Cardiac fibroblast (primary cell): ENCODE measurements at regions not wholly inside any gene's neighbourhood (a gene's known extent, or its start where the extent isn't known, plus 50 kb on each side); places are given as distances from the start of the nearest gene placed in this dataset.
"Not testable (repeated sequence)": the region's sequence is repeated elsewhere in the genome, so short reads cannot be mapped to it uniquely, and the experiment has no call there.

ENCODE experiments used
- DNase-seq, 2 donors: peaks; one replicate each; pipeline versions ENCODE4 v3.0.0 to v3.0.0-alpha.2; 2010; ENCODE audit warnings: low read depth in 2 of 2
- H3K4me3 ChIP-seq, 2 donors: replicated peaks in 1 of 2; 1 replicate in 1 of 2; 2 replicates in 1 of 2; pipeline ENCODE4 v1.5.1; 2011; ENCODE audit warnings: low read depth in 2 of 2, low read length in 2 of 2, mild to moderate bottlenecking in 2 of 2, moderate library complexity in 1 of 2
- TF ChIP-seq, protein P1 (sequence below): IDR thresholded peaks from one replicate; pipeline ENCODE4 v1.5.1; 2011; ENCODE audit warnings: low read depth, mild to moderate bottlenecking, low read length, inconsistent platforms

DNA sequence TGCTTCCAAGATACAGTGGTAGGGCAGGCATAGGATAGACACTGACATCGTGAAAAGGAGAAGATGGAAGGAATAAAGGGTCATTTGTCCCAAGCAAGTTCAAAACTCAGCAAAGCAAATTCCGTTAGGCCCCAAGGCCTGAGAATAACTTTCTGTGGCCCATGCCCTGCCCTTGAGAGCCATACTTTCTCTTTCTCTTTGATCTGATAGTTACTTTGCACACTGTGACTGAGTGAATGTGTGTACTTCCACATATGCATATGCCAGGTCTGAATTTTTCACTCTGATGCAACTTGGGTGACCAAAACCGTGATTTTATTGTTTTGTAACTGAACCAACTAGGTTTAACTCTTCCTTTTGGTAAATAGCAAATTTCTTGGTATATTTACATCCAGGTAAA lies 371.5 kb downstream of the RAB38 start:
- no peak overlapping the region for H3K4me3 ChIP-seq
- TF ChIP-seq, protein P1, sequence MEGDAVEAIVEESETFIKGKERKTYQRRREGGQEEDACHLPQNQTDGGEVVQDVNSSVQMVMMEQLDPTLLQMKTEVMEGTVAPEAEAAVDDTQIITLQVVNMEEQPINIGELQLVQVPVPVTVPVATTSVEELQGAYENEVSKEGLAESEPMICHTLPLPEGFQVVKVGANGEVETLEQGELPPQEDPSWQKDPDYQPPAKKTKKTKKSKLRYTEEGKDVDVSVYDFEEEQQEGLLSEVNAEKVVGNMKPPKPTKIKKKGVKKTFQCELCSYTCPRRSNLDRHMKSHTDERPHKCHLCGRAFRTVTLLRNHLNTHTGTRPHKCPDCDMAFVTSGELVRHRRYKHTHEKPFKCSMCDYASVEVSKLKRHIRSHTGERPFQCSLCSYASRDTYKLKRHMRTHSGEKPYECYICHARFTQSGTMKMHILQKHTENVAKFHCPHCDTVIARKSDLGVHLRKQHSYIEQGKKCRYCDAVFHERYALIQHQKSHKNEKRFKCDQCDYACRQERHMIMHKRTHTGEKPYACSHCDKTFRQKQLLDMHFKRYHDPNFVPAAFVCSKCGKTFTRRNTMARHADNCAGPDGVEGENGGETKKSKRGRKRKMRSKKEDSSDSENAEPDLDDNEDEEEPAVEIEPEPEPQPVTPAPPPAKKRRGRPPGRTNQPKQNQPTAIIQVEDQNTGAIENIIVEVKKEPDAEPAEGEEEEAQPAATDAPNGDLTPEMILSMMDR: no peak
- DNase-seq: no peak

DNA sequence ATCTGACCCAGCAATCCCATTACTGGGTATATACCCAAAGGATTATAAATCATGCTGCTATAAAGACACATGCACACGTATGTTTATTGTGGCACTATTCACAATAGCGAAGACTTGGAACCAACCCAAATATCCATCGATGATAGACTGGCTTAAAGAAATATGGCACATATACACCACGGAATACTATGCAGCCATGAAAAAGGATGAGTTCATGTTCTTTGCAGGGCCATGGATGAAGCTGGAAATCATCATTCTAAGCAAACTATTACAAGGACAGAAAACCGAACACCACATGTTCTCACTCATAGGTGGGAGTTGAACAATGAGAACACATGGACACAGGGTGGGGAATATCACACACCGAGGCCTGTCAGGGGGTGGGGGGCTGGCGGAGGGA lies 390.4 kb downstream of the RAB38 start:
- DNase-seq, H3K4me3 ChIP-seq: not testable (repeated sequence)

DNA sequence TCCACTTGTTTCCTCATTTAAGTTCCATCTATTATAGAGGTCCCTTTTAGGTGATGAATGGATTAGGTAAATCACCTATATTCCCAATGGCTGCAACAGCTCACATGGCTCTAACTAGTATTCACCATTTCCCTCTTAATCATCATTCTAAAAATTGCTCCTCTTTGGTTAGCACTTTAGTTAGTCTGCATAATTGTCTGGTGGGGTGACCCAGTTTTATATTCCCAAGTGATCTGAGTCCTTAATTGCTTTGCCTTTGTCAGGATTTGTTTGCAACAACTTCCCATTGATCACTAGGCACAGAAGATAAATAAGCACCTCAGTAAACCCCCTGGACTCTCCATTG lies 395.2 kb downstream of the RAB38 start:
- DNase-seq: no peak
- H3K4me3 ChIP-seq: no peak overlapping the region
- TF ChIP-seq, protein P1: no peak

DNA sequence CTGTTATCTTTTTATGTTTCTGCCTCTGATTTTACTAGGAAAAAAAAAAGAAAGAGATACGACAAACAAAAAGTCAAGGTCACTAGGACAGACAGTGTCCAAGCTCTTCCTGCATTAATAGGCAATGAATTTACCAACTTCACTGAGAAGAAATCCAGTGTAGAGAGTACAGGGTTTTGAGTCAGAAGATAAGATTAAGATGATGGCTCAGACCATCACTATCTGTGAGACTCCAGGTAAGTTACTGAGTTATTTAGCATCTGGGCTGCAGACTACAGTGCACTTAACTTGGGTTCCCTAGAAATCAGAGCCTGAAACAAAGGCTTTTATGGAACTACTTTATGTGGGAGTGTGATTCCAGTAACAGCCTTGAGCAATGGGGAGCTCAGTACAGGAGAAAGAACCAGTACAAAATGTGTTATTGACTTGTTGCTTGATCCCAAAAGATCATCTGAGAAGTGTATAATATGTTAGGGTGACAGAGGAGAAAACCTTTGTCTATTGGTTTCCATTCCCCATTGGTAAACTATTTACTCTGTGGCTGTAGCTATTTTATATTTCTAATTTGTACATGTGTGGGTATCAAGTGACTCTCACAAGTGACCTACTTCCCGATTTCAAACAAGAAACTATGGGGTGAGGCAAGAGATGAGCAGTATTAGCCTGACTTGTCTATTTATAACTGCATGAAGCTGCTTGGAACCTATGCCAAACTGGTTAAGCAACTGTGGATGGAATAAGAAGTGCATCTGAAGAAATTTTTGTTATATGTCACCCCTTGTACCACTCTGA lies 395.8 kb downstream of the RAB38 start:
- no peak overlapping the region for H3K4me3 ChIP-seq
- DNase-seq: no peak
- TF ChIP-seq, protein P1: no peak

DNA sequence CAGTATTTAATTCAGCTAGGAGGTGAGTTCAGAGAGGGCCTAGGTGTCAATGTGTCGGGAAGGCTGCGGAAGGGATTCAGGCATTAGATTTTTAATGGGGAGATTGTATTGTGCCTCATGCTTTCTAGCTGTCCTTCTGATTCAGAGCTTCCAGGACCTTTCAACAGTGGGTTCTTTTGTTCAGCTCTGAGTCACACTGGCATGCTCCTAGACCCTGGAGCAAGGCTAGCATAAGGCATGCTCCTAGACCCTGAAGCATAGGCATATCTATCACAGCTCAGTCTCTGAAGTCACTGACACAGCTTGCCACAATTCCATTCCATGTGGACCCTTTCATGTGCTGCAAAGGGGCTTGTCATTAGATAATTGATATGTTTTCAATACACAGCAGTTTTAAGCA lies 396.9 kb downstream of the RAB38 start:
- TF ChIP-seq, protein P1: no peak
- no peak overlapping the region for H3K4me3 ChIP-seq
- DNase-seq: no peak

DNA sequence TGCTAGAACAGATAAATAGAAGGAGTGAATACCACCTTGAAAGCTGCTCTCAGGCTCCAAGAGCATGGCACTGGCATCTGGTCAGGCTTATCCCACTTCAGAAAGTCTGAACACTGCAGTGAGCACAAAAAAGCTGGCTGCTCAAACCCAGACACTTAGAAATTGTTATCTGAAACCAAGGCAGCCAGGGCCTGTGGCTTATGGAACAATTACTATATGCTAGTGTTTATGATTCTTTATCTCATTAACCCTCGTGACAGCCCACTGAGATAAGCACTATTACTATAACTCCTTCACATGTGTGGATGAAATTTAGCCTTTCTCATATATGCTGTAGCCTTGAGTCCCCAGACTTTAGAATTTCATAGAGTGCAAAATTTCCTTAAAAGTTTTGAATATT lies 400.2 kb downstream of the RAB38 start:
- TF ChIP-seq, protein P1: no peak
- DNase-seq: no peak
- no peak overlapping the region for H3K4me3 ChIP-seq

DNA sequence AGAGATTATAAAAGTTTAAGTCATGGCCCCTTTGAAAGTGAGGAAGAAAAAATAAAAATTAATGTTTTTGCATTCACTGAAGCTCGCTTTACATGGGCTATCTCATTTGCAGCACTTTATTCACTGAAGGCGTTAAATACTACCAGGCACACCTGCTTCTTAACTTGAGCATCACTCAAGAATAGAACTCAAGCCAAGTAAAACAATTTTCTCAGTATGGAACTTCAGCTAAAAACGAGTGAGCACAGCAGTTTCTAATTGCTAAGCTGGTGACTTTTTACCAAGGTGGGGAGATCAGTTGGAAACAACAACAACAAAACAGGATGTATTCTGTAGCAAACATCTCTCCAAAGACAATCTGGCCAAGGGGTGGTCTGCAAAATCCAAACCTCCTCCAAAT lies 405.6 kb downstream of the RAB38 start:
- H3K4me3 ChIP-seq: no peak overlapping the region
- TF ChIP-seq, protein P1: no peak
- no peak for DNase-seq
